HG03175 (cell line): ENCODE measurements at regions not wholly inside any gene's neighbourhood (a gene's known extent, or its start where the extent isn't known, plus 50 kb on each side); places are given as distances from the start of the nearest gene placed in this dataset.
"Not testable (repeated sequence)": the region's sequence is repeated elsewhere in the genome, so short reads cannot be mapped to it uniquely, and the experiment has no call there.

ENCODE experiments used
- ATAC-seq: cut with Tn5 transposase; IDR thresholded peaks from one replicate; pipeline ENCODE4 v1.9.1; 2021; ENCODE audit warnings: mild to moderate bottlenecking, moderate library complexity; ENCODE audit not compliant: unreplicated experiment

- ATAC-seq = peak; percentile 46
Observed at GRCh38 chr5:97476852-97477534, 293.9 kb upstream of the RIOK2 start.

GRCh38 chr5:97478483-97478882 lies 295.4 kb upstream of the RIOK2 start:
- no peak for ATAC-seq

GRCh38 chr5:97480313-97480712 lies 297.3 kb upstream of the RIOK2 start:
- ATAC-seq = no peak

GRCh38 chr5:97488126-97488668 lies 305.1 kb upstream of the RIOK2 start:
- ATAC-seq = no peak

- ATAC-seq = no peak
Observed at GRCh38 chr5:97489010-97489840, 306.2 kb upstream of the RIOK2 start.

- no peak for ATAC-seq
Observed at GRCh38 chr5:97494465-97494864, 311.4 kb upstream of the RIOK2 start.

GRCh38 chr5:97495301-97495700 lies 312.3 kb upstream of the RIOK2 start:
- no peak for ATAC-seq

GRCh38 chr5:97496037-97496436 lies 313.0 kb upstream of the RIOK2 start:
- ATAC-seq = no peak

GRCh38 chr5:97498657-97499056 lies 315.6 kb upstream of the RIOK2 start:
- ATAC-seq = no peak

- no peak for ATAC-seq
Observed at GRCh38 chr5:97499605-97500004, 316.6 kb upstream of the RIOK2 start.

- ATAC-seq = no peak
Observed at GRCh38 chr5:97501286-97501964, 318.4 kb upstream of the RIOK2 start.

- no peak for ATAC-seq
Observed at GRCh38 chr5:97501965-97502305, 318.9 kb upstream of the RIOK2 start.

GRCh38 chr5:97508864-97509263 lies 325.8 kb upstream of the RIOK2 start:
- no peak for ATAC-seq

- not testable (repeated sequence) for ATAC-seq
Observed at GRCh38 chr5:97519565-97519964, 336.5 kb upstream of the RIOK2 start.

GRCh38 chr5:97523336-97523735 lies 340.3 kb upstream of the RIOK2 start:
- ATAC-seq = not testable (repeated sequence)

- no peak for ATAC-seq
Observed at GRCh38 chr5:97525780-97526179, 342.7 kb upstream of the RIOK2 start.

- ATAC-seq = no peak
Observed at GRCh38 chr5:97528941-97529340, 345.9 kb upstream of the RIOK2 start.

- no peak for ATAC-seq
Observed at GRCh38 chr5:97529354-97529985, 346.4 kb upstream of the RIOK2 start.

- peak; percentile 90 for ATAC-seq
Observed at GRCh38 chr5:97531549-97531948, 348.5 kb upstream of the RIOK2 start.

- peak; percentile 67 for ATAC-seq
Observed at GRCh38 chr5:97534166-97534565, 351.1 kb upstream of the RIOK2 start.

GRCh38 chr5:97536683-97537082 lies 353.6 kb upstream of the RIOK2 start:
- ATAC-seq = peak; percentile 33
